SW 1271 (cell line): ENCODE measurements at regions not wholly inside any gene's neighbourhood (a gene's known extent, or its start where the extent isn't known, plus 50 kb on each side); places are given as distances from the start of the nearest gene placed in this dataset.

ENCODE experiments used
- DNase-seq, 2 experiments: peaks; one replicate each; lab custom pipeline; 2025; lab: John Stamatoyannopoulos, UW

DNA sequence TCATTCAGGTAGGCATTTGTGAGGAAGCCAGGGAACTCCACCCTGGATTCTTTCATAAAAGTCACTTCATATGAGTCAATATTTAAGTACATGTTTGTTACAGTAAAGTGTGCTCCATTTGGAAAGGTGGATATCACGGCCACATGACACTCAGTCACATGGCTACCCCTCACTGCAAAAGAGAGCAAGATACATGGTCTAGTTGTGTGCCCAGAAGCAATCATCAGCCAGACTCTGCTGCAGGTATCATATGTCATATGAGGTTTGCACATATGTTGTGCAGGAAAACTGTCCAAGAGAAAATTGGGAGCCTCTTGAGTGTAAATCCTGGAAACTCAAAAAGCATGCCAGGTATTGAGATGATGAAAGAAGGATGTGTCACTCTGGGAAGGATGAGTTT, 55.0 kb upstream of the NMNAT3 start:
- no peak for DNase-seq

- DNase-seq, result no peak
These were observed 51.5 kb upstream of the NMNAT3 start for GRCh38 chr3:139729300-139729699.

GRCh38 chr3:139728414-139728813, 50.6 kb upstream of the NMNAT3 start:
- no peak for DNase-seq
